ENCODE measurements at regions not wholly inside any gene's neighbourhood (a gene's known extent, or its start where the extent isn't known, plus 50 kb on each side); places are given as distances from the start of the nearest gene placed in this dataset.

DNA sequence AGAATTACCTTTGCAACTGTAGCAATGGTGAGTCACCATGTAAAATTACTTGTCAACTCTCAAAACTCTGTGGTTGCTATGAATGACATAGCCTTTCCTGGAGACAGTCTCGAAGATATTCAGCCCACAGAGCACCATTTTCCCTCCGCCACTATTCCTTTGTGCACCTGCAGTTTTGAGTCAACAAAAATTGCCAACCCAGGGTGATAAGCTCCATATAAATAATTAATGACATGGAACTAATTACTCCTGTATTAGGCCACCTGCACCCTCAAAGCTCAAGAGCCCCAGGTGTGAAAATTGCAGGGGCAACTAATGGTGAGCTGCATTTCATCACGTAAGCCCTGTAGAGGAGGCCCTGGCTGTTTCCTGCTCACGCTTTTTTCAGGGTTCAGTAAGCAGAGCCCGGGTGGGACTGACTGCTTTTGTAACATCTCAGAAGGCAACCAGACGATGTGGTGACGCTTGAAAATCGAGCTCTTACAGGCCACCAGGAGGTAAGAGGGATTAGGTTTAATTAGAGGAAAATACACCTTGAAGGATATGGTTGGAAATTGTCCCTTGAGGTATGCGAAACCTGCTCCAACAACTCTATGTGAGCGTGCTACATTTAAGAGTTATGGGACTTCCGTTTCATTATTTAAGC, 70.8 kb downstream of the BMP2 start:
- H3K4me1 Mint-ChIP-seq (ENCODE audit: low read depth, unreplicated experiment), result no peaks in the 10 kb centered on the region

DNA sequence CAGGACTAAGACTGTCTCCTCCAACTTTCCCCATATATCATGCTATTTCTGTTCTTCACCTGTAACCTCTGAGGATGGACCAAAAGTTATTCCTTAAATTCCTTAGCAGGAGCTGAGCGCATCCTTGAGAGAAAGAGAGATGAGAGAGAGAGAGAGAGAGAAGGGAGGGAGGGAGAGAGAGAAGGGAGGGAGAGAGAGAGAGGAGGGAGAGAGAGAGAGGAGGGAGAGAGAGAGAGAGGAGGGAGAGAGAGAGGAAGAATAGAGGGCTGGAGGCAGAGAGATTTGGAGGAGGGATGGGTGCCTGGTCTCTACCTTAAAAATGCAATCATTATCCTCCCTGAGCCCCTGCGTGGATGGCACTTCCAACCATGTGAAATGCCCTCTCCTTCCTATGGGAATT, 73.6 kb downstream of the BMP2 start:
- Mint-ChIP-seq H3K4me3 (ENCODE audit: unreplicated experiment) (no peak overlapping the region), H3K27me3 (ENCODE audit: unreplicated experiment) (no peaks in the 10 kb centered on the region), H3K9me3 (ENCODE audit: unreplicated experiment) (no peaks in the 10 kb centered on the region), H3K27ac (ENCODE audit: unreplicated experiment) (no peak overlapping the region), H3K36me3 (ENCODE audit: unreplicated experiment) (no peaks in the 10 kb centered on the region), H3K4me1 (ENCODE audit: low read depth, unreplicated experiment) (no peaks in the 10 kb centered on the region)
- DNase-seq, result no peak
- TF ChIP-seq, protein P1, sequence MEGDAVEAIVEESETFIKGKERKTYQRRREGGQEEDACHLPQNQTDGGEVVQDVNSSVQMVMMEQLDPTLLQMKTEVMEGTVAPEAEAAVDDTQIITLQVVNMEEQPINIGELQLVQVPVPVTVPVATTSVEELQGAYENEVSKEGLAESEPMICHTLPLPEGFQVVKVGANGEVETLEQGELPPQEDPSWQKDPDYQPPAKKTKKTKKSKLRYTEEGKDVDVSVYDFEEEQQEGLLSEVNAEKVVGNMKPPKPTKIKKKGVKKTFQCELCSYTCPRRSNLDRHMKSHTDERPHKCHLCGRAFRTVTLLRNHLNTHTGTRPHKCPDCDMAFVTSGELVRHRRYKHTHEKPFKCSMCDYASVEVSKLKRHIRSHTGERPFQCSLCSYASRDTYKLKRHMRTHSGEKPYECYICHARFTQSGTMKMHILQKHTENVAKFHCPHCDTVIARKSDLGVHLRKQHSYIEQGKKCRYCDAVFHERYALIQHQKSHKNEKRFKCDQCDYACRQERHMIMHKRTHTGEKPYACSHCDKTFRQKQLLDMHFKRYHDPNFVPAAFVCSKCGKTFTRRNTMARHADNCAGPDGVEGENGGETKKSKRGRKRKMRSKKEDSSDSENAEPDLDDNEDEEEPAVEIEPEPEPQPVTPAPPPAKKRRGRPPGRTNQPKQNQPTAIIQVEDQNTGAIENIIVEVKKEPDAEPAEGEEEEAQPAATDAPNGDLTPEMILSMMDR (IDR thresholded peaks at IDR 0.05; ENCODE audit: partially characterized antibody, unreplicated experiment), result no peak

More for the DNA sequence above, 70.8 kb downstream of the BMP2 start:
- no peak for DNase-seq
- no peaks in the 10 kb centered on the region for H3K9me3 Mint-ChIP-seq (ENCODE audit: unreplicated experiment)
- TF ChIP-seq, protein P1 (IDR thresholded peaks at IDR 0.05; ENCODE audit: partially characterized antibody, unreplicated experiment), result no peak
- no peak overlapping the region for H3K27ac Mint-ChIP-seq (ENCODE audit: unreplicated experiment)
- H3K27me3 Mint-ChIP-seq (ENCODE audit: unreplicated experiment), result no peaks in the 10 kb centered on the region
- no peak overlapping the region for H3K4me3 Mint-ChIP-seq (ENCODE audit: unreplicated experiment)
- no peaks in the 10 kb centered on the region for H3K36me3 Mint-ChIP-seq (ENCODE audit: unreplicated experiment)

DNA sequence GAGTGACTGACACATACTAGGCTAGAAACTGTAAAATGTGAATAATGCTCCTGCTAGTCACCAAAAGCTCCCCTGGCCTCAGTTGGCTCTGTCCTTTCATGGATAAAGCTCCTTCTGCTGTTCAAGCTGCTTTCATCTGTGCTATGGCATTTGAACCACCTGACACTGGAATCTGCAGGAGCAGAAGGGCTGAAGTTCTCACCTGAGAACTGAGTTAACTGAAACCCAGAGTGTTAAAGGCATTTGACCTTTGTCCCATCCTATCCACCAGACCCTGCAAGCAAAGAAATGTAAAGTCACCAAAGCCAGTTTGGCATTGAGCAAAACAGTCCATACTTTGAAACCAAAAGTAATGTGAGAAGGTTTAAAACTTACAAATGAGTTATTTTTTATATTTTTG, 77.7 kb downstream of the BMP2 start:
- H3K36me3 Mint-ChIP-seq (ENCODE audit: unreplicated experiment), result no peaks in the 10 kb centered on the region
- no peak overlapping the region for H3K4me3 Mint-ChIP-seq (ENCODE audit: unreplicated experiment)
- no peak for DNase-seq
- H3K27ac Mint-ChIP-seq (ENCODE audit: unreplicated experiment), result no peak overlapping the region
- TF ChIP-seq, protein P1 (IDR thresholded peaks at IDR 0.05; ENCODE audit: partially characterized antibody, unreplicated experiment), result no peak
- H3K4me1 Mint-ChIP-seq (ENCODE audit: low read depth, unreplicated experiment), result no peaks in the 10 kb centered on the region
- no peaks in the 10 kb centered on the region for H3K27me3 Mint-ChIP-seq (ENCODE audit: unreplicated experiment)
- no peaks in the 10 kb centered on the region for H3K9me3 Mint-ChIP-seq (ENCODE audit: unreplicated experiment)

GRCh38 chr20:6848041-6848440, 80.6 kb downstream of the BMP2 start:
- no peaks in the 10 kb centered on the region for H3K9me3 Mint-ChIP-seq (ENCODE audit: unreplicated experiment)
- no peak overlapping the region for H3K27ac Mint-ChIP-seq (ENCODE audit: unreplicated experiment)
- H3K4me3 Mint-ChIP-seq (ENCODE audit: unreplicated experiment), result no peak overlapping the region
- H3K27me3 Mint-ChIP-seq (ENCODE audit: unreplicated experiment), result no peaks in the 10 kb centered on the region
- H3K4me1 Mint-ChIP-seq (ENCODE audit: low read depth, unreplicated experiment), result no peaks in the 10 kb centered on the region
- TF ChIP-seq, protein P1 (IDR thresholded peaks at IDR 0.05; ENCODE audit: partially characterized antibody, unreplicated experiment), result no peak
- no peaks in the 10 kb centered on the region for H3K36me3 Mint-ChIP-seq (ENCODE audit: unreplicated experiment)
- DNase-seq, result no peak

DNA sequence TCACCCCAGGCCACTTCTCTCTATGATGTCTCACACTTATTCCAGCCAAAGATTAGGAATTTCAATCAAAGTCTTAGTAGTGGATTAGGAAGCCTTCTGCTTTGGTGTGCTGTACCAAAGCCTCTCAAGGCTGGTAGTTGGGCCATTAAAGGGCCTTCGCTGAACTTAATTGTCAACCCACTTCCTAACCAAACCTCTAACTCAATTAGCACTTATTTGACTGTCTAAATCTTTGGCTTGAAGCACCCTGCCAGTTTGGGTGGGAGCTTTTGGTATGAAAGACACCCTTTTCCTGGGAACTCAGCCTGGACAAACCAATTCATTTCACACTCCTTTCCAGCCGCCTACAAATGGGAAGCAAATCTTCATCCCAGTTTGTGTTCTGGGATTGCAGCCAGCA, 81.5 kb downstream of the BMP2 start:
- no peak for DNase-seq
- no peaks in the 10 kb centered on the region for H3K4me1 Mint-ChIP-seq (ENCODE audit: low read depth, unreplicated experiment)
- no peaks in the 10 kb centered on the region for H3K27me3 Mint-ChIP-seq (ENCODE audit: unreplicated experiment)
- H3K4me3 Mint-ChIP-seq (ENCODE audit: unreplicated experiment), result no peak overlapping the region
- H3K9me3 Mint-ChIP-seq (ENCODE audit: unreplicated experiment), result no peaks in the 10 kb centered on the region
- no peaks in the 10 kb centered on the region for H3K36me3 Mint-ChIP-seq (ENCODE audit: unreplicated experiment)
- no peak overlapping the region for H3K27ac Mint-ChIP-seq (ENCODE audit: unreplicated experiment)
- TF ChIP-seq, protein P1 (IDR thresholded peaks at IDR 0.05; ENCODE audit: partially characterized antibody, unreplicated experiment), result no peak
